MM.1S (cell line): ENCODE measurements at regions not wholly inside any gene's neighbourhood (a gene's known extent, or its start where the extent isn't known, plus 50 kb on each side); places are given as distances from the start of the nearest gene placed in this dataset.

Experiments
- CTCF ChIP-seq: fragments of 300-600 bp; sonication (generic); IDR thresholded peaks from 2 replicates; pipeline ENCODE4 v1.5.1; 2016; ENCODE audit warnings: antibody characterized with exemption, low read length, mixed read lengths
- EZH2 ChIP-seq: fragments of 300-600 bp; sonication (generic); optimal IDR thresholded peaks from 2 replicates; pipeline ENCODE3; 2017; ENCODE audit warnings: low read depth, mild to moderate bottlenecking, antibody characterized with exemption, low read length, mixed read lengths
- EZH2phosphoT487 ChIP-seq: fragments of 300-600 bp; sonication (generic); IDR thresholded peaks from 2 replicates; pipeline ENCODE4 v1.6.1; 2018; ENCODE audit warnings: antibody characterized with exemption, low read length

DNA sequence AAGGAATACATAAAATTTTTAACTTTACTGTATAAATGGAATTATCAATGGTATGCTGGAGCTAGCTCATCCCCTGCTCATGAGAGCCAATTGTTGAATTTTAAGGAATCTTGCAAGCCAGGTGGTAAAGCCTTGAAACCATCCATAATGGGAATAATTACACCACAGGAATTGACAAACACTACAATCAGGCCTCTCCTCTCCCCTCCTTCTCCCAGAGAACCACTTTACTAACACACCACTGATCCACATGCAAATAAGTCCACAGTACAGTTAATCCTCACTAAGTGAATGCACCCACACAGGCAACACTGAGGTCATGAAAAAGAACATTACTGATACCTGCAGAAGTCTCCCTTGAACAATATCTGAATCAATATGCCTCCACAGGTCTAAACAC is 140.5 kb downstream of the KLF12 start:
- no peak for TF ChIP-seq CTCF
- TF ChIP-seq EZH2, result no peak
- no peak for TF ChIP-seq EZH2phosphoT487
